K562 (cell line): ENCODE measurements at regions not wholly inside any gene's neighbourhood (a gene's known extent, or its start where the extent isn't known, plus 50 kb on each side); places are given as distances from the start of the nearest gene placed in this dataset.

Source experiments
- ATAC-seq: fragments of 200-7000 bp; cut with Tn5 transposase; 3 replicates; pipeline ENCODE4 v1.9.1; 2020; ENCODE audit warnings: moderate library complexity
- BruUV-seq: library from RNA; stranded (reverse); fragments of 400-500 nt; replicated peaks from 2 replicates; lab custom pipeline; 2021; lab: Mats Ljungman, UMichigan
- CTCF ChIA-PET: fragments of 300-600 bp; formaldehyde crosslinking; extraction: SDS; loops from one replicate; lab custom pipeline; 2021; ENCODE audit warnings: low intra/inter-chr PET ratio; lab: Yijun Ruan, JAX
- POLR2A ChIA-PET: fragments of 300-600, 350-650 bp; sonication (Branson Sonifier 250); formaldehyde crosslinking; extraction: SDS; loops from one replicate; lab custom pipeline; 2021; ENCODE audit warnings: antibody characterized with exemption, inconsistent platforms; lab: Yijun Ruan, JAX
- DNase-seq, 4 experiments: peaks; one replicate each; pipeline versions ENCODE4 v3.0.0 to v3.0.0-alpha.2; 2011 to 2018; ENCODE audit warnings: low spot score in 3 of 4, mixed read lengths in 3 of 4; ENCODE audit errors: extremely low read depth in 1 of 4
- FAIRE-seq: peaks from 2 replicates; lab custom pipeline; 2011; peaks lifted over from hg19 to GRCh38; lab: Jason Lieb, UNC
- H2AFZ ChIP-seq: 2 replicates; pipeline ENCODE4 v1.6.0; 2011; ENCODE audit warnings: low read depth, low read length, control low read depth, inconsistent platforms
- H3K27ac ChIP-seq: fragments of 200-600 bp; 3 replicates; pipeline ENCODE4 v1.8.0; 2011; ENCODE audit warnings: low read depth, mild to moderate bottlenecking, control low read depth, inconsistent platforms, low read length, moderate library complexity, mixed read lengths; ENCODE audit errors: extremely low read depth
- H3K27me3 ChIP-seq, 2 experiments: fragments of 300-600 bp in 1 of 2; 2 replicates in 1 of 2; 3 replicates in 1 of 2; pipeline versions ENCODE4 v1.6.0 to v1.8.0; 2011; ENCODE audit warnings: inconsistent platforms in 2 of 2, low read length in 2 of 2, mild to moderate bottlenecking in 1 of 2, mixed read lengths in 1 of 2, moderate library complexity in 1 of 2; ENCODE audit not compliant: control insufficient read depth in 2 of 2, insufficient read depth in 2 of 2
- H3K36me3 ChIP-seq: fragments of 300-600 bp; 3 replicates; pipeline ENCODE4 v1.8.0; 2011; ENCODE audit warnings: mild to moderate bottlenecking, low read length, inconsistent platforms; ENCODE audit not compliant: control insufficient read depth, insufficient read depth
- H3K4me1 ChIP-seq, 2 experiments: fragments of 200-600 bp in 1 of 2; replicated peaks in 1 of 2; 2 replicates in 1 of 2; 3 replicates in 1 of 2; pipeline versions ENCODE4 v1.5.1 to v1.8.0; 2011; ENCODE audit warnings: inconsistent platforms in 2 of 2, low read length in 2 of 2, mild to moderate bottlenecking in 1 of 2, mixed read lengths in 1 of 2, moderate library complexity in 1 of 2; ENCODE audit not compliant: control insufficient read depth in 2 of 2, insufficient read depth in 2 of 2
- H3K4me2 ChIP-seq: 2 replicates; pipeline ENCODE4 v1.6.1; 2011; ENCODE audit warnings: low read length, control low read depth, inconsistent platforms, mixed read lengths; ENCODE audit not compliant: insufficient read depth
- H3K4me3 ChIP-seq: fragments of 200-600 bp; sonication (generic), shearing (Covaris generic); 2 replicates; pipeline ENCODE4 v1.5.1; 2016; ENCODE audit warnings: control low read depth, inconsistent platforms
- H3K79me2 ChIP-seq: fragments of 200-600 bp; 3 replicates; pipeline ENCODE4 v1.8.0; 2011; ENCODE audit warnings: low read length, inconsistent platforms; ENCODE audit not compliant: control insufficient read depth, insufficient read depth
- H3K9ac ChIP-seq, 2 experiments: 2 replicates each; pipeline versions ENCODE4 v1.6.0 to v1.6.1; 2011; ENCODE audit warnings: low read depth in 2 of 2, low read length in 2 of 2, control low read depth in 1 of 2, inconsistent platforms in 1 of 2, mild to moderate bottlenecking in 1 of 2, mixed read lengths in 1 of 2; ENCODE audit not compliant: insufficient read depth in 1 of 2
- H3K9me1 ChIP-seq: one replicate; pipeline ENCODE4 v1.6.0; 2011; ENCODE audit warnings: inconsistent platforms, mild to moderate bottlenecking, low read length, moderate library complexity; ENCODE audit not compliant: control insufficient read depth, insufficient read depth
- H3K9me3 ChIP-seq: replicated peaks from 2 replicates; pipeline ENCODE4 v1.5.1; 2011; ENCODE audit warnings: low read depth, low read length, inconsistent platforms; ENCODE audit not compliant: control insufficient read depth, insufficient read depth
- H4K20me1 ChIP-seq: replicated peaks from 2 replicates; pipeline ENCODE4 v1.6.1; 2011; ENCODE audit warnings: low read length, inconsistent platforms, mixed read lengths; ENCODE audit not compliant: control insufficient read depth, insufficient read depth
- CTCFL ChIP-seq: IDR thresholded peaks from 2 replicates; pipeline ENCODE4 v1.6.1; 2011; ENCODE audit warnings: borderline replicate concordance, low read depth, mild to moderate bottlenecking, moderate library complexity, low read length; ENCODE audit not compliant: insufficient read depth, poor library complexity, severe bottlenecking
- ESRRA ChIP-seq: fragments of 450-650 bp; IDR thresholded peaks from 2 replicates; pipeline ENCODE4 v1.6.1; 2014; ENCODE audit warnings: low read depth, mild to moderate bottlenecking, moderate library complexity, borderline replicate concordance
- HDAC3 ChIP-seq: fragments of 450-650 bp; IDR thresholded peaks from 2 replicates; pipeline ENCODE4 v1.6.1; 2018; ENCODE audit warnings: borderline replicate concordance, mild to moderate bottlenecking, moderate library complexity; ENCODE audit not compliant: partially characterized antibody
- HOXB6 ChIP-seq: fragments of 250-450 bp; sonication (Bioruptor Pico); IDR thresholded peaks from 2 replicates; pipeline ENCODE4 v1.5.1; 2022; ENCODE audit warnings: mild to moderate bottlenecking, borderline replicate concordance
- MAZ ChIP-seq, 2 experiments: fragments of 450-650 bp in 1 of 2; sonication (generic) in 1 of 2; formaldehyde crosslinking; IDR thresholded peaks in 1 of 2; conservative IDR thresholded peaks in 1 of 2; 2 replicates each; pipeline versions ENCODE4 v1.4.0 to v1.5.0; 2020; ENCODE audit warnings: mild to moderate bottlenecking in 1 of 2, missing genetic modification reagents in 1 of 2
- MBD2 ChIP-seq: sonication (generic); IDR thresholded peaks from 2 replicates; pipeline ENCODE4 v1.6.1; 2016; ENCODE audit warnings: low read depth, borderline replicate concordance
- MCM3 ChIP-seq: fragments of 450-650 bp; IDR thresholded peaks from 2 replicates; pipeline ENCODE4 v1.6.1; 2016
- MCM5 ChIP-seq: fragments of 450-650 bp; IDR thresholded peaks from 2 replicates; pipeline ENCODE4 v1.6.1; 2016; ENCODE audit warnings: low read depth
- MEF2D ChIP-seq: conservative IDR thresholded peaks from 2 replicates; pipeline ENCODE4 v1.6.1; 2016; ENCODE audit warnings: low read depth, missing genetic modification characterization, missing compliant biosample characterization
- PCBP2 ChIP-seq: fragments of 200-400 bp; formaldehyde crosslinking; IDR thresholded peaks from 2 replicates; pipeline ENCODE4 v1.6.1; 2018; ENCODE audit warnings: low read length, low read depth, mild to moderate bottlenecking, moderate library complexity; ENCODE audit not compliant: poor library complexity, severe bottlenecking
- RBM25 ChIP-seq: fragments of 200-400 bp; formaldehyde crosslinking; IDR thresholded peaks from 2 replicates; pipeline ENCODE4 v1.6.1; 2018; ENCODE audit warnings: low read length, low read depth, moderate library complexity; ENCODE audit not compliant: severe bottlenecking
- SMAD4 ChIP-seq: fragments of 250-450 bp; sonication (Bioruptor Pico); conservative IDR thresholded peaks from 2 replicates; pipeline ENCODE4 v1.8.0; 2021; ENCODE audit warnings: inconsistent platforms, mild to moderate bottlenecking, moderate library complexity
- STAT5B ChIP-seq: fragments of 250-450 bp; sonication (Bioruptor Pico); IDR thresholded peaks from 2 replicates; pipeline ENCODE4 v1.8.0; 2021; ENCODE audit warnings: mild to moderate bottlenecking, inconsistent platforms
- TRIM24 ChIP-seq, 2 experiments: fragments of 450-650 bp; IDR thresholded peaks; 2 replicates each; pipeline ENCODE4 v1.6.1; 2016
- TSC22D4 ChIP-seq: fragments of 450-650 bp; IDR thresholded peaks from 2 replicates; pipeline ENCODE4 v1.6.1; 2016; ENCODE audit warnings: missing genetic modification characterization, missing biosample characterization, control low read depth
- ZNF507 ChIP-seq: conservative IDR thresholded peaks from 2 replicates; pipeline ENCODE4 v1.6.1; 2017; ENCODE audit warnings: missing genetic modification characterization, missing compliant biosample characterization
- ZNF644 ChIP-seq: fragments of 200-800 bp; sonication (Bioruptor generic); IDR thresholded peaks from 2 replicates; pipeline ENCODE4 v1.6.1; 2016; ENCODE audit warnings: low read depth, missing genetic modification characterization, missing compliant biosample characterization
- WGBS: fragments of 100-300 bp; shearing (Covaris generic); methylation state at CpG from one replicate; pipeline ENCODE4 v1.1.6; 2016; ENCODE audit warnings: low coverage, mixed read lengths; ENCODE audit not compliant: insufficient coverage; ENCODE audit errors: missing lambda C conversion rate; 5-methylcytosine and 5-hydroxymethylcytosine counted together
- in situ Hi-C: fragments of 300-500 bp; cut with MboI; formaldehyde crosslinking; loops from 4 replicates; pipeline ENCODE4 v1.15.0; 2018; ENCODE audit warnings: inconsistent platforms, mixed read lengths
- intact Hi-C: fragments of 100-400 bp; cut with micrococcal nuclease; formaldehyde crosslinking; loops from 2 replicates; pipeline ENCODE4 v1.14.2; 2022
- TF ChIP-seq, protein P1 (sequence below): sonication (generic); formaldehyde crosslinking; IDR thresholded peaks from 2 replicates; pipeline ENCODE4 v1.8.0; 2022; ENCODE audit warnings: mild to moderate bottlenecking, low read depth, missing genetic modification reagents
- TF ChIP-seq, protein P2 (sequence below): sonication (generic); formaldehyde crosslinking; IDR thresholded peaks from 2 replicates; pipeline ENCODE4 v1.9.0; 2022; ENCODE audit warnings: mild to moderate bottlenecking, missing genetic modification reagents

GRCh38 chr5:4911646-4912403 is 228.3 kb upstream of the ADAMTS16 start:
- BruUV-seq: no TSS peak
- FAIRE-seq: no peak
- H3K9me1 ChIP-seq: no peaks in the 10 kb centered on the region
- no peak for DNase-seq
- POLR2A ChIA-PET: no interaction called here
- H3K79me2 ChIP-seq: no peaks in the 10 kb centered on the region
- no peaks in the 10 kb centered on the region for H3K36me3 ChIP-seq
- H3K4me3 ChIP-seq: no peak overlapping the region
- H4K20me1 ChIP-seq: no peaks in the 10 kb centered on the region
- intact Hi-C loops (no loop called here), in situ Hi-C loops (no loop called here)
- no peak overlapping the region for H3K27ac ChIP-seq
- ATAC-seq: no peak
- TF ChIP-seq RBM25: no peak
- TF ChIP-seq HOXB6: no peak
- no peak for TF ChIP-seq MAZ (CRISPR knock-in tag; conservative IDR thresholded peaks at IDR 0.05 in 1 of 2, IDR thresholded peaks at IDR 0.05 in 1 of 2)
- TF ChIP-seq TSC22D4 (tag): no peak
- no peak for TF ChIP-seq ZNF644
- TF ChIP-seq ZNF507 (tag): no peak
- no peak for TF ChIP-seq MEF2D (tag)
- no peak for TF ChIP-seq MCM5
- TF ChIP-seq MCM3: no peak
- TF ChIP-seq TRIM24 (IDR thresholded peaks at IDR 0.05): no peak
- no peak for TF ChIP-seq CTCFL
- TF ChIP-seq STAT5B (CRISPR knock-in tag): no peak
- TF ChIP-seq HDAC3: no peak
- TF ChIP-seq SMAD4 (CRISPR knock-in tag): no peak
- TF ChIP-seq, protein P1, sequence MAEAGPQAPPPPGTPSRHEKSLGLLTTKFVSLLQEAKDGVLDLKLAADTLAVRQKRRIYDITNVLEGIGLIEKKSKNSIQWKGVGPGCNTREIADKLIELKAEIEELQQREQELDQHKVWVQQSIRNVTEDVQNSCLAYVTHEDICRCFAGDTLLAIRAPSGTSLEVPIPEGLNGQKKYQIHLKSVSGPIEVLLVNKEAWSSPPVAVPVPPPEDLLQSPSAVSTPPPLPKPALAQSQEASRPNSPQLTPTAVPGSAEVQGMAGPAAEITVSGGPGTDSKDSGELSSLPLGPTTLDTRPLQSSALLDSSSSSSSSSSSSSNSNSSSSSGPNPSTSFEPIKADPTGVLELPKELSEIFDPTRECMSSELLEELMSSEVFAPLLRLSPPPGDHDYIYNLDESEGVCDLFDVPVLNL (CRISPR knock-in tag): no peak
- no peak for TF ChIP-seq ESRRA
- TF ChIP-seq MBD2: no peak
- no peak for TF ChIP-seq PCBP2
- TF ChIP-seq, protein P2, sequence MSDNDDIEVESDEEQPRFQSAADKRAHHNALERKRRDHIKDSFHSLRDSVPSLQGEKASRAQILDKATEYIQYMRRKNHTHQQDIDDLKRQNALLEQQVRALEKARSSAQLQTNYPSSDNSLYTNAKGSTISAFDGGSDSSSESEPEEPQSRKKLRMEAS (CRISPR knock-in tag): no peak
- H3K9me3 ChIP-seq: no peaks in the 10 kb centered on the region
- no peaks in the 10 kb centered on the region; a peak in 1 of 5 replicates for H3K27me3 ChIP-seq
- H3K9ac ChIP-seq: no peak overlapping the region
- H3K4me1 ChIP-seq: no peaks in the 10 kb centered on the region
- CTCF ChIA-PET: no interaction called here
- 0% methylated on average over 6 of the region's 6 CpGs for WGBS
- no peak overlapping the region for H3K4me2 ChIP-seq
- no peak overlapping the region for H2AFZ ChIP-seq
